Thoracic aorta (tissue), 2 donors: ENCODE measurements at regions not wholly inside any gene's neighbourhood (a gene's known extent, or its start where the extent isn't known, plus 50 kb on each side); places are given as distances from the start of the nearest gene placed in this dataset.
"Not testable (repeated sequence)": the region's sequence is repeated elsewhere in the genome, so short reads cannot be mapped to it uniquely, and the experiment has no call there.

Source experiments
- ATAC-seq: fragments of 150-250 bp; one replicate; pipeline ENCODE4 v1.8.0; 2017; ENCODE audit warnings: low read depth; ENCODE audit not compliant: insufficient number of reproducible peaks, low FRiP score
- DNase-seq: peaks from one replicate; pipeline ENCODE4 v3.0.0-alpha.2; 2020; ENCODE audit warnings: low spot score
- H3K27ac ChIP-seq, 2 donors: fragments of 200-600 bp; sonication (generic); 1 replicate in 1 of 2; 2 replicates in 1 of 2; pipeline ENCODE4 v1.5.1; 2016; ENCODE audit warnings: mild to moderate bottlenecking in 2 of 2, moderate library complexity in 2 of 2
- H3K27me3 ChIP-seq: fragments of 200-600 bp; sonication (generic); replicated peaks from 2 replicates; pipeline ENCODE4 v1.6.0; 2016; ENCODE audit warnings: mild to moderate bottlenecking; ENCODE audit not compliant: insufficient read depth
- H3K36me3 ChIP-seq: fragments of 200-600 bp; sonication (generic); one replicate; pipeline ENCODE4 v1.5.1; 2016
- H3K4me1 ChIP-seq, 2 donors: fragments of 200-600 bp; sonication (generic); 1 replicate in 1 of 2; 2 replicates in 1 of 2; pipeline versions ENCODE4 v1.5.1 to v1.6.0; 2016; ENCODE audit warnings: low read depth in 2 of 2, mild to moderate bottlenecking in 1 of 2; ENCODE audit not compliant: control insufficient read depth in 1 of 2
- H3K4me3 ChIP-seq: fragments of 200-600 bp; sonication (generic); 2 replicates; pipeline ENCODE4 v1.5.1; 2016; ENCODE audit warnings: mild to moderate bottlenecking
- H3K9me3 ChIP-seq: fragments of 200-600 bp; sonication (generic); 2 replicates; pipeline ENCODE4 v1.5.1; 2016

- not testable (repeated sequence) for H3K4me1 ChIP-seq, DNase-seq, H3K36me3 ChIP-seq, H3K27ac ChIP-seq, ATAC-seq, H3K4me3 ChIP-seq, H3K27me3 ChIP-seq, H3K9me3 ChIP-seq
Measured at GRCh38 chr2:111442767-111443454, 322.2 kb downstream of the BCL2L11 start.

GRCh38 chr2:111444516-111444915 is 323.8 kb downstream of the BCL2L11 start:
- not testable (repeated sequence) for H3K4me3 ChIP-seq, H3K27ac ChIP-seq, DNase-seq, H3K9me3 ChIP-seq, H3K36me3 ChIP-seq, H3K27me3 ChIP-seq, H3K4me1 ChIP-seq, ATAC-seq

GRCh38 chr2:111445191-111445929 is 324.6 kb downstream of the BCL2L11 start:
- not testable (repeated sequence) for H3K27ac ChIP-seq, H3K9me3 ChIP-seq, H3K36me3 ChIP-seq, DNase-seq, H3K27me3 ChIP-seq, ATAC-seq, H3K4me3 ChIP-seq, H3K4me1 ChIP-seq

GRCh38 chr2:111445941-111446340 is 325.2 kb downstream of the BCL2L11 start:
- H3K36me3 ChIP-seq, H3K4me1 ChIP-seq, H3K9me3 ChIP-seq, H3K4me3 ChIP-seq, H3K27me3 ChIP-seq, DNase-seq, H3K27ac ChIP-seq, ATAC-seq: not testable (repeated sequence)

- H3K9me3 ChIP-seq, H3K27me3 ChIP-seq, H3K4me3 ChIP-seq, DNase-seq, H3K36me3 ChIP-seq, H3K4me1 ChIP-seq, H3K27ac ChIP-seq, ATAC-seq: not testable (repeated sequence)
Measured at GRCh38 chr2:111447482-111447881, 326.8 kb downstream of the BCL2L11 start.

- not testable (repeated sequence) for H3K9me3 ChIP-seq, H3K27me3 ChIP-seq, H3K27ac ChIP-seq, H3K4me3 ChIP-seq, H3K36me3 ChIP-seq, ATAC-seq, H3K4me1 ChIP-seq, DNase-seq
Measured at GRCh38 chr2:111448796-111449195, 328.1 kb downstream of the BCL2L11 start.

GRCh38 chr2:111450526-111450925 is 329.8 kb downstream of the BCL2L11 start:
- not testable (repeated sequence) for H3K36me3 ChIP-seq, H3K9me3 ChIP-seq, H3K4me1 ChIP-seq, DNase-seq, H3K4me3 ChIP-seq, ATAC-seq, H3K27me3 ChIP-seq, H3K27ac ChIP-seq

GRCh38 chr2:111451692-111452199 is 331.0 kb downstream of the BCL2L11 start:
- not testable (repeated sequence) for DNase-seq, H3K4me1 ChIP-seq, H3K9me3 ChIP-seq, H3K27me3 ChIP-seq, H3K36me3 ChIP-seq
- peak; percentile 21 for ATAC-seq
- H3K27ac ChIP-seq: peak overlapping the region; percentile 54 to 69
- H3K4me3 ChIP-seq: peak overlapping the region; percentile 57

GRCh38 chr2:111452208-111452607 is 331.5 kb downstream of the BCL2L11 start:
- H3K36me3 ChIP-seq, H3K4me1 ChIP-seq, H3K9me3 ChIP-seq, H3K27me3 ChIP-seq: not testable (repeated sequence)
- Histone ChIP-seq H3K27ac (peak overlapping the region; percentile 54 to 69), H3K4me3 (peak overlapping the region; percentile 57)
- ATAC-seq (peak; percentile 77), DNase-seq (peak; percentile 21)

- not testable (repeated sequence) for H3K9me3 ChIP-seq, H3K4me3 ChIP-seq, H3K36me3 ChIP-seq, H3K4me1 ChIP-seq, H3K27me3 ChIP-seq, ATAC-seq, H3K27ac ChIP-seq, DNase-seq
Measured at GRCh38 chr2:111453308-111453707, 332.6 kb downstream of the BCL2L11 start.

GRCh38 chr2:111453816-111454215 is 333.1 kb downstream of the BCL2L11 start:
- not testable (repeated sequence) for H3K36me3 ChIP-seq

GRCh38 chr2:111454404-111454803 is 333.7 kb downstream of the BCL2L11 start:
- not testable (repeated sequence) for ATAC-seq, H3K27ac ChIP-seq, DNase-seq, H3K36me3 ChIP-seq, H3K27me3 ChIP-seq, H3K9me3 ChIP-seq, H3K4me1 ChIP-seq, H3K4me3 ChIP-seq

More at GRCh38 chr2:111453816-111454215, 333.1 kb downstream of the BCL2L11 start:
- H3K4me3 ChIP-seq, H3K27ac ChIP-seq, DNase-seq, H3K27me3 ChIP-seq, ATAC-seq, H3K4me1 ChIP-seq, H3K9me3 ChIP-seq: not testable (repeated sequence)
